Lung (tissue), 11 donors: ENCODE measurements at regions not wholly inside any gene's neighbourhood (a gene's known extent, or its start where the extent isn't known, plus 50 kb on each side); places are given as distances from the start of the nearest gene placed in this dataset.

Experiments used
- ATAC-seq: fragments of 200-7000 bp; cut with Tn5 transposase; one replicate; pipeline ENCODE4 v1.9.1; 2020; ENCODE audit warnings: moderate number of reproducible peaks; ENCODE audit not compliant: insufficient read depth, low FRiP score
- DNase-seq, 3 donors: peaks; one replicate each; pipeline ENCODE4 v3.0.0-alpha.2; 2013 to 2017
- H3K27ac ChIP-seq, 2 donors: one replicate each; pipeline ENCODE4 v1.5.1; 2013; ENCODE audit warnings: mild to moderate bottlenecking in 2 of 2, moderate library complexity in 2 of 2, control low read depth in 1 of 2, inconsistent platforms in 1 of 2, low read depth in 1 of 2, low read length in 1 of 2
- H3K27me3 ChIP-seq, 3 donors: one replicate each; pipeline ENCODE4 v1.5.1; 2013; ENCODE audit warnings: low read length in 2 of 3; ENCODE audit not compliant: control insufficient read depth in 3 of 3, insufficient read depth in 3 of 3
- H3K36me3 ChIP-seq, 4 donors: one replicate each; pipeline ENCODE4 v1.5.1; 2013; ENCODE audit warnings: low read length in 4 of 4, mild to moderate bottlenecking in 1 of 4, moderate library complexity in 1 of 4; ENCODE audit not compliant: control insufficient read depth in 4 of 4, insufficient read depth in 4 of 4
- H3K4me1 ChIP-seq, 5 donors: one replicate each; pipeline ENCODE4 v1.5.1; 2013; ENCODE audit warnings: low read length in 5 of 5, mild to moderate bottlenecking in 2 of 5, moderate library complexity in 1 of 5; ENCODE audit not compliant: control insufficient read depth in 5 of 5, insufficient read depth in 5 of 5
- H3K4me3 ChIP-seq: one replicate; pipeline ENCODE4 v1.5.1; 2013; ENCODE audit warnings: mild to moderate bottlenecking, control low read depth, moderate library complexity
- H3K9ac ChIP-seq, 2 donors: one replicate each; pipeline ENCODE4 v1.5.1; 2013; ENCODE audit warnings: low read length in 2 of 2, control low read depth in 1 of 2; ENCODE audit not compliant: insufficient read depth in 1 of 2
- H3K9me3 ChIP-seq, 4 donors: one replicate each; pipeline ENCODE4 v1.5.1; 2013; ENCODE audit warnings: low read length in 3 of 4, mild to moderate bottlenecking in 1 of 4, moderate library complexity in 1 of 4; ENCODE audit not compliant: control insufficient read depth in 4 of 4, insufficient read depth in 3 of 4
- CTCF ChIP-seq: IDR thresholded peaks from 2 replicates; pipeline ENCODE4 v1.5.1; 2012; ENCODE audit warnings: mild to moderate bottlenecking; ENCODE audit errors: control extremely low read depth, extremely low read depth
- WGBS, 2 donors: extraction: QIAGEN DNeasy Blood & Tissue Kit; methylation state at CpG; one replicate each; pipeline ENCODE4 v1.1.7; 2013; 5-methylcytosine and 5-hydroxymethylcytosine counted together
- donor health status: control.
- donor health status: control.
- donor health status: Bipolar disorder and iron deficiency.
- donor health status: healthy.
- donor health status: DM: yes; HTN: yes; CAD: no.

DNA sequence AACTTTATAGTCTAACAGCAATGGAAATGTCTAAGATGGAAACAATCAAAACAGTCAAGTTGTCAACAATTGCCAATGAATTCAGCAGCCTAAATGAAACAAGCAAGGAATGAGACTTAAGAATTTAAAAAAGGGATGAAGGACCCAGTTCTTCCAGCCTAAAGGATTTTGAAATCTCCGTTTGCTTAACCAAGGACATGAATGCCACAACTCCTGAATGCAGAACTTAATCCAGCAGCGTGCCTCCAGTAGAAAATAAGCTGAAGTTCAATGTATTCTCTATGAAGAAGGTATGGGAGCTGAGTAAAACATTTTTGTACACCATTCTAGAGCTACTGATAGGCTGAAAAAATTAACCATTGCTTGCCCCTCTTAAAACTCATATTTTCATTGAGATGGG is 411.3 kb downstream of the ARHGEF28 start:
- H3K36me3 ChIP-seq = no peaks in the 10 kb centered on the region
- peaks cover 0 to 27% (median 11%) of the 10 kb centered on the region in 5 donors for H3K4me1 ChIP-seq
- DNase-seq = no peak
- H3K9me3 ChIP-seq = no peaks in the 10 kb centered on the region
- TF ChIP-seq CTCF = no peak
- WGBS, 2 donors = 48 to 63% methylated on average over 2 of the region's 2 CpGs
- H3K27ac ChIP-seq = no peak overlapping the region
- no peak for ATAC-seq
- no peaks in the 10 kb centered on the region for H3K27me3 ChIP-seq
- no peak overlapping the region for H3K9ac ChIP-seq
- no peak overlapping the region for H3K4me3 ChIP-seq

DNA sequence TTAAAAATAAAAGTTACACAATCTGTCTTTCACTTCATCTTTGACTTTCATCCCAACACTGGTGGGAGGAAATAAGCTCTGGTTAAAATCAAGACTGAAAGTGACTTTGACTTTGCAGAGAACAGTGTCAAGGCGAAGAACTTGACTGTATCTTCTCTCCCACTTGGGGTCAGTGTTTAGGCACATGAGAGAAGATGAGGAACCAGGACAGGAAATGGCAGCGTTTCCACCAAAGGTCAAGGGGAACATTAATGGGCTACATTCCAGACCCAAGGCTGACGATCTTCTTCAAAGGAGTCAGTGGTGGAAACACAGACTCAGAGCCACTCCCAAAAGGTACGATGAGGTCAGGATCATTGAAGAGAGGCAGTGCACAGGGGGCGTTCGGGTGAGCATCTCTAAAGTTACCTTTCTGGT is 409.5 kb downstream of the ARHGEF28 start:
- ATAC-seq (no peak), DNase-seq (peak; percentile 75 to 91 (median 86))
- Histone ChIP-seq H3K4me3 (no peak overlapping the region), H3K9me3 (no peaks in the 10 kb centered on the region), H3K27ac (no peak overlapping the region), H3K36me3 (no peaks in the 10 kb centered on the region), H3K9ac (peak overlapping the region in 1 of 2 donors; percentile 8), H3K4me1 (peaks cover 0 to 19% (median 11%) of the 10 kb centered on the region in 5 donors), H3K27me3 (no peaks in the 10 kb centered on the region)
- WGBS, 2 donors = 32 to 44% methylated on average over 6 of the region's 6 CpGs
- peak; percentile 32 for TF ChIP-seq CTCF

DNA sequence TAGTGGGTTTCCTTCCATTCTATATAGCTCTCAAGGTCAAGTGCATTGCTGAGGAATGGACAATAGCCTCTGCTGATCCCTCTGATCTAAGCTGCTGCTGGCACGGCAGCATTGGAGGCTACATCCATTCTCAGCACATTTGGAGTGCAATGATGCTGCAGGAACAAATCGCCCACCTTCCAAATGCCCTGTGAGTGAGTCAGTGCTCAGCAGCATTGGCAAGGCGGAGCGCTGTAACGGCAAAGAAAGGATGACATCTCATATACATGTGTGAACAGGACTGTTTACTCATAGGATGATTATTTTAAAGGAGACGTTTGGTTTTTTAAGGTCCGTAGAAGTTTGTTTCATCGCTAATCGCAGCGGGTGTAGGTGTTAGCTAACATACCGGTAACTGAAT is 408.7 kb downstream of the ARHGEF28 start:
- no peak for DNase-seq
- Histone ChIP-seq H3K27me3 (no peaks in the 10 kb centered on the region), H3K4me1 (peaks cover 0 to 12% (median 8%) of the 10 kb centered on the region in 5 donors), H3K4me3 (no peak overlapping the region), H3K27ac (no peak overlapping the region), H3K36me3 (no peaks in the 10 kb centered on the region), H3K9me3 (no peaks in the 10 kb centered on the region), H3K9ac (no peak overlapping the region)
- WGBS, 2 donors = 84 to 87% methylated on average over 11 of the region's 11 CpGs
- no peak for TF ChIP-seq CTCF
- ATAC-seq = no peak

GRCh38 chr5:74032617-74033016 is 406.6 kb downstream of the ARHGEF28 start:
- no peak overlapping the region for H3K27ac ChIP-seq
- H3K36me3 ChIP-seq = no peaks in the 10 kb centered on the region
- TF ChIP-seq CTCF = no peak
- no peaks in the 10 kb centered on the region for H3K27me3 ChIP-seq
- H3K9ac ChIP-seq = no peak overlapping the region
- DNase-seq (no peak), ATAC-seq (no peak)
- H3K9me3 ChIP-seq = no peaks in the 10 kb centered on the region
- H3K4me1 ChIP-seq = peaks cover 0 to 10% (median 7%) of the 10 kb centered on the region in 5 donors
- H3K4me3 ChIP-seq = no peak overlapping the region
- WGBS, 2 donors = 87 to 93% methylated on average over 1 of the region's 1 CpG
